Urothelium cell line (cell line): ENCODE measurements at regions not wholly inside any gene's neighbourhood (a gene's known extent, or its start where the extent isn't known, plus 50 kb on each side); places are given as distances from the start of the nearest gene placed in this dataset.
"Not testable (repeated sequence)": the region's sequence is repeated elsewhere in the genome, so short reads cannot be mapped to it uniquely, and the experiment has no call there.

Experiments
- DNase-seq: peaks from one replicate; pipeline ENCODE4 v3.0.0; 2011; ENCODE audit warnings: low spot score, mixed read lengths
- FAIRE-seq: peaks from 2 replicates; lab custom pipeline; 2011; peaks lifted over from hg19 to GRCh38; lab: Jason Lieb, UNC

DNA sequence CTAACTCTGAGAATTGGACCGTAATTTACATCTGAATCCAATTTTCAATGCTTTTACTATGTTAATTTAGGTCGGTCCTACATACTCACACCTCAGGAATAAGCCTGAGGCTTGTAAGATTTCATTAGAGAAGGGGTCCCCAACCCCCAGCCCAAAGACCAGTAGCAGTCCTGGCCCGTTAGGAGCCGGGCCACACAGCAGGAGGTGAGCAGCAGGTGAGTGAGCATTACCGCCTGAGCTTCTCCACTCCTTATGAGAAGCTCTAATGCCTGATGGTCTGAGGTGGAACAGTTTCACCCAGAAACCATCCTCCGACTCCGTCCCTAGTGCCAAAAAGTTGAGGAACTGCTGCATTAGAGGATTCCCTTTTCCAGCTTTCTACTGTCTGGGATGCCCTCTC, 757.3 kb downstream of the SI start:
- DNase-seq = no peak
- FAIRE-seq = no peak

DNA sequence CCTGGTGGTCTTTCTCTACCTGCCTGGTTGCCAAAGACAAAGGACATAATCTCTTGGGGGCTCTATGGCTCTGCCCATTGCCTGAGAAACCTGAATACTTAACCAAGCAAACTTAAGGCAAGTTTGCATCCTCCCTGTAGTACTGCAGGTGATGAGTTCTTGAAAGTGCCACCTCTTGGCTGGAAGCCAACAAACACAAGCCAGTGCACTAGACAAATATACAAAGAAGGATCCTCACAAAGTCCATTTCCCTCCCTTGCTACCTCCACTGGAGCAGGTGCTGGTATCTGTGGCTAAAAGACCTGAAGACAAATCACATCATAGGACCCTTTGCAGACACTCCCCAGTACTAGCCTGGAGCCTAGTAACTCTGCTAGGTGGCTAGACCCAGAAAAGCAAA, 772.3 kb downstream of the SI start:
- DNase-seq = no peak
- FAIRE-seq = no peak

DNA sequence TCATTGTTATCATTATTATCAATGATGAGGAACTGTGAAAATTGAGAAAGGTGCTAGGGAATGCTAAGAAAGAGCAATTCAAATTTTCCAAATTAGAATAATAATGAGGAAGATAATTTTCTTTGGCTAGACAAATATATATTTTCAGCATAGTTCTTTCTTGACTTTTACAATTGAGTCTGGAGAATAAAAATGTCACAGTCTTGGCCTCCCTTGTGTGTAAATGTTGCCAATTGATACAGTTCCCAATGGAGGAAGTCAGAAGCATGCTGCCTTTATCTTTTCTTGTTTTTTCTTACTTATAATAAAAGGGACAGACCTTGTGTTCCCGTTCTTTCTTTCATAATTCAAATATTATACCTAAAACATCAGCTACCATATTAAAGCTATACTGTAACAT, 774.4 kb downstream of the SI start:
- DNase-seq = no peak
- no peak for FAIRE-seq

DNA sequence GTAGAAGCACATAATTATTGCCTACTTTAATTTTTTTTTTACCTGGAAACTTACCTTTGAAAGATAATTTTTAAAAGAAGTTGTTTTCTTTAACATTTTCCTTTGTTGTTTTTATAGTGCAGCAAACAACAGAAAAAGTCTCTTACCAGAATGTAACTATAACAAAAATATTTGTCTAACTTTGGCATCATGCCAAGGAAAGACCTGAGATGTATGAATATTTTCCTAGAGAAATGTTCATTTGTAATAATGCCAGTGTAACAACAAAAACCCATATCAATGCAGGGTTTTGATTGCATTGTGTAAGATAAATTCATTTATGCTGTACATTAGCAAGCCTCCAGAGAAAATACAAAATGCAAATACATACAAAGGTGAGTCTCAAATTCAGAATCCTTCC, 775.7 kb downstream of the SI start:
- DNase-seq = no peak
- FAIRE-seq = no peak

DNA sequence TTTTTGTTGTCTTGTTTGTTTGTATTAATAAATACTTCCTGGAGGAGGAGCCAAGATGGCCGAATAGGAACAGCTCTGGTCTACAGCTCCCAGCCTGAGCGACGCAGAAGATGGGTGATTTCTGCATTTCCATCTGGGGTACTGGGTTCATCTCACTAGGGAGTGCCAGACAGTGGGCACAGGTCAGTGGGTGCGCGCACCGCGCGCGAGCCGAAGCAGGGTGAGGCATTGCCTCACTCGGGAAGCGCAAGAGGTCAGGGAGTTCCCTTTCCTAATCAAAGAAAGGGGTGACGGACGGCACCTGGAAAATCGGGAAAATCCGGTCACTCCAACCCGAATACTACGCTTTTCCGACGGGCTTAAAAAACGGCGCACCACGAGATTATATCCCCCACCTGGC, 786.8 kb downstream of the SI start:
- not testable (repeated sequence) for DNase-seq, FAIRE-seq

DNA sequence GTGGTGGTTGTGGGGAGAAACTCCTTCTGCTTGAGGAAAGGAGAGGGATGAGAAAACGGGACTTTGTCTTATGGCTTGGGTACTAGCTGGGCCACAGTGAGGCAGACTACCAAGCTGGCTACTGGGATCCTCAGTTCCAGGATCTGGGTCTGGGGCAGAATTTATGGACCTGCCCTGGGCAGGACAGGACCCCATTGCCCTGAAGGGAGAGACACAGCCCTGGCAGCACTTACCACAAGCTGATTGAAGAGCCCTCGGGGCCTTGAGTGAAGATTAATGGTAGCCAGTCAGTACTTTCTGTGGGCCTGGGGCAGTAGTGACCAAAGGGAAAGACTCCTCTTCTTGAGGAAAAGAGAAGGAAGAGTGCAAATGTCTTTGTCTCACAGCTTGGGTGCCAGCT, 799.7 kb downstream of the SI start:
- FAIRE-seq = no peak
- DNase-seq = no peak

DNA sequence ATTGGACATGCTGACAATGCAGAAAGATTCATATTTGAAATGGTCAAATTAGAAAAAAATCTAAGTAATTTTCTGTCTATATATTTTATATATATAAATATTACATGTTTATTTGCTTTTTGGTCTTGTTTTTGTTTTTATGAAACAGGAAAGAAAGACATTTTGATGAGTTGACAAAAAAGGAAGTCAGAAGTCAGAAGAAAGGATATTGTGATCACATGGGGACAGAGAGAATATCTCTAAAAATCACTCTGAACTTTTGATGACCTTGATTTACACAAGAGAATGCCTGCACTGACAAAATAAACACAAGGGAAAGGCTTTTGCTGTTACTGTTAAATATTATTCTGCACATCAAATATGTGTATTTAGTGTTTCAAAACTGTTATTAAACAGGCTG, 811.2 kb downstream of the SI start:
- DNase-seq = no peak
- no peak for FAIRE-seq

DNA sequence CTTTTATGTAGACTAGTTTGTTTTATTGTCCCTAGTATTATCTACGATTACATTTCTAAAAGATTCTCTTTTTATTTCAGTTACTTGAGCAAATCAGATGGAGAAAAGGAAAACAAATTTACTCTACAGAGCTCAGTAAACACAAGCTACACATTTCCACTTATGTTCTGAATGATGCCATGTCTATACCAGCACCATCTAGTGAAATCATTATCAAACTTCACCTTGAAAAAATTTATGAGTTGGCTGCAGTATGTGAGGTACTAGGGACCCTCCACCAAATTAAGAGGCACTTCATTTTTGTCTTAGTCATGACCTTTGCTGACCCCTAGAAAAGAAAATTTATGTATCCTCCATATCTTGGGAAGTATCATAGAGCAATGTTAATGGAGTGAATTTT, 827.4 kb downstream of the SI start:
- FAIRE-seq (no peak), DNase-seq (no peak)

DNA sequence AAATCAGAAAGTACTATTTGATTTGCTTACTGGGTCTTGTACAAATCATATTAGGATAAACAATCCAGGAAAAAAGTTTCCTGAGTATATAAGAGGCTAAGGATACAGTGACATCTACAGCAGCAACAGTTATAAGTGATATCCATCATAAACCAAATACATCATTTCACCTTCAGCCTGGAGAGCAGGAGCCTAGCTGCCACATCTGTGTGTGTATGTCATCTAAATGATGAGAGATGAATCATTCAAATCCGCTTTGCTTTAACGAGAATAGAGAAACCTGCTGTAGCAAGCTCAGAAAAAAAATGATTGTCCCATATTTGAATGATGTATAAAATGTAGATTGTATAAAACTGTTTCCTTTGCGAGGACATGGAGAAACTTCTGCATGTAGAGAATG, 841.4 kb downstream of the SI start:
- FAIRE-seq (no peak), DNase-seq (no peak)

DNA sequence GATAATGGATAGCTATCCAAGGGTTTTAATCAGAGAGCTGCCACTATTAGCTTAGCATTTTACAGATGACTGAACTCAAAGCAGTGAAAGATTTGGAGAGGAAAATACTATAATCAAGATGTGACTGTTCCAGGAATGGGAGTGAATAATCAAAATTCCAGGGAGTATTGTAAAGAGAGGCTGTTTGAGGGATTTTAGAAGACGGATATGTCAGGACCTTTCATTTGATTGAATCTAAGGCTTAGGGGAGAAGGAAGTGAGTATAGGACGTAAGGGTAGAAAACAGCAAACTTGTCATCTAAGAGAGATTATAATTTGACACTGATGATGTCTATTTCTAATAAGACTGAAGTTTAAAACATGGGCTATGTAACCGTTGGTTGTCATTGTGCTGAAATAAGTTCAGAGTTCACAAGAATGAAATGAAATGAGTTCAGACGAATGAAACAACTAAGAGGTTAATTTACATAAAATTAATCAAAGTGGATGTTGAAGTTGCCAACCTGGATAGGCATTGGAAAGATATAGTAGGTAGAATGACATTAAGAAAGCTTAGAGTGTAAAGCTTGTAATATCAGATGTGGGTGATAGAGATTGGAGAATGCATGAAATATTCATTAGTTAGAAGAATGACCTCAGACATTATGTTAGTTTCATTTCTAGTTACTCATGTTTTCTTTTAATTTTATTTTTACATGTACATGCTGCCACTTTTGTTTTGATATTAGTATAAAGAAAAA, 842.8 kb downstream of the SI start:
- DNase-seq = no peak
- no peak for FAIRE-seq

DNA sequence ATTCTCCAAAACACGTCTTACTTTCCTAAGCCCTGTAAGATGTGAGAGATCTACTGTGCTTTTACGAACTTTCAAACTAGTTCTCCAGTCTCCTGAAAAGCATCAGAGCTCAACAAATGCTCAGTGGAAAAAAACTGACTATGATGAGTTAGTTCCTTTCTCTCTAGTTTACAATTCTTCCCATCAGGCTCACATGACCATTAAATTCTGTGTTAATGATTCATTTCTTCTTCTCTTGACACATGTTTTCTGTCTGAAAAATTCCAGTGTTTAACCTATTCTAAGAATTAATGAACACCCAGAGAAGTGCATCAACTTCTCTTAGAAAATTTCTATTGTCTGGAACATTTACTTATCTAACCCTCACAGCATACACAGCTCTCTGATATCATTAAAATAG, 844.3 kb downstream of the SI start:
- DNase-seq (no peak), FAIRE-seq (no peak)

DNA sequence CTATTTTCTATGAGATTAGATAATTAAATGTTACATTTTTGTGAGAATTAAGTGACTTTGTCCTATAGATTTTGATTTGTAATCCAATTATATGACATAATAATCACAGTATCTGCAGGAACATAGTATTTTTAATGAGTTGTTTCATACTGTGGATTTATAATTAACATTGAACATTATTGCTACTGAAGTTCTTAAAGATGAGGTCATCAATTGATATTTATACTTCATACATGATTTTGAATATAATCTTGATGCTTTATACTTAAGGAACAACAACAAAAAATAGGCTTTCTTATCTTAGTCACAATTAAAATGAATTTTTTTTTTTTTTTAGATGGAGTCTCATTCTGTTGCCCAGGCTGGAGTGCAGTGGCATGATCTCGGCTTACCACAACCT, 846.6 kb downstream of the SI start:
- FAIRE-seq = no peak
- no peak for DNase-seq

DNA sequence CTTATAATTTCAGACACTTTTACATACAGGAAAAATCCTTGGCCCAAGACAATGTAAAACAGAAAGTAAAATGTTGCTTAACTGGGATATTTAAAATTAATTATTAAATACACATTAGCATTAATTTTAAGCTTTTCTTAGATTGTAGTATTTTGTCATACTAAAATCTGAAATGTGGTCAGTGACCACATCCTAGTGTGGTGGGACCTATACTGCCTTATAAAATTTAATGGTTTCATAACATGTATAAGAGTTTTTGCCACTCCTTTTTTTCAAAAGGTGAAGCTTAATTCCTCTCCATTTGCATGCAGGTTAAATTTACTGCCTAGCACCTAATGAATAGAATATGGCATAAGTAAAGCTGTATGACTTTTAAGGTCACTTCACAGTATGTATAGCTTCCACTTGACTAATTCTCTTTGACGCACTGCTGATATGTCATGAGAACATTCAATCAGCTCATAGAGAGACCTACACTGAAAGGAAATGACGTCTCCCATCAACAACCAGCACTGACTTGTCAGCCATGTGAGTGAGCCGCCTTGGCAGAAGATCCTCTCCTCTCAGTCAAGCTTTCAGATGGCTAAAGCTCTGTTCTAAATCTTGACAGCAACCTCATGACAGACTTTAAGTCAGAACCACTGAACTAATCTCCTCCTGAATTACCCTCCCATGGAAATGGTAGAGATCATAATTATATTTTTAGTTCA, 847.8 kb downstream of the SI start:
- FAIRE-seq = no peak
- DNase-seq = no peak

DNA sequence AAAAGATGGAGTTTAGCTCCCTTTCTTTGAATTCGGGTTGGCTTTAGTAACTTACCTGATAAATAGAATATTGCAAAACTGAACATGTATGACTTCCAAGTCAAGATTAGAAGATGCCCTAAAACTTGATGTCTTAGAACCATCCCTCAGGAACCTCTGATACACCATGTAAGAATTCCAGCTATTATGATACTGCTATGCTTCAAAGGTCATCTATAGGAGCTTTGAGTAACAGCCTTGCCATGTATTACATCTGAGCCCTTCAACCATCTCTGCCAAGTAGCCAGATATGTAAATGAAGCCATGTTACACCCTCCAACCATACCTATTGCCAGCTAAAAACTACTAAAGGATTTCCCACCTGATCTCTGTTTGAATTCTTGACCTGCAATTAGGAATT, 854.2 kb downstream of the SI start:
- no peak for DNase-seq
- FAIRE-seq = no peak

DNA sequence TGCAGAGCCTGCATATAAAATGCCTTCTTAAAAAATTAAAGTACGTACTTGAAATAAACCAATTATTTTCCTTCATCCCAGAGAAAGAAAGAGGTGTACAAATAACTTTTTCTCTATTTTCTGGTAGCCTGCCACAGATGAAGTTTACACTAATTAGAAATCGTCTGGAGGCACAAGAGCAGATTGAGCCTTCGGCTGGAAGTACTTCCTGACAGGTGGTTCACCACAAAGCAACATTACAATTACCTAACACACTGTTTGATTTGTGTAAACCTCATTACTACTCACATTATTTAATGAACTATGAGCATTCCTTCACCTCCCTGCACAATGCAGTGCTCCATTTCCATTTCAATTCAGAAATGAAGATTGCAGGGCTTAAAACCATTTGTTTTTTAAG, 856.1 kb downstream of the SI start:
- DNase-seq (no peak), FAIRE-seq (no peak)

DNA sequence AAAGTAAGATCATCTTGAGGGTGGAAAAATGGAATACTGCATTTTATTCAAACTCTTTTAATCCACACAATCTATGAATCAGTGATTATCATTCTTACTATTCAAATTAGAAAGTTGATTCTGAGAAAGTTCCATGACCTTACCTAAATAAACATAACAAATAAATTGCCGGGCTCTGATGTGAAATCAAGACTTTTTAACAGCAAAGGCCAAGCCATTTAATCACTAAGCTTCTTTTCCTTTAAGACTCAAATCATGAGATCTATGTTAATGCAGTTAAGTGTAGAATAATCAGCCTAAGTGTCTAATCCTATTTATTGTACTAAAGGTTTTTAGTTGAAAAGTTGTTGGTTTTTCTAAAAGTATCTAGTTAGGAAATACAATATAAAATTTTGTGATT, 857.0 kb downstream of the SI start:
- DNase-seq = no peak
- no peak for FAIRE-seq

DNA sequence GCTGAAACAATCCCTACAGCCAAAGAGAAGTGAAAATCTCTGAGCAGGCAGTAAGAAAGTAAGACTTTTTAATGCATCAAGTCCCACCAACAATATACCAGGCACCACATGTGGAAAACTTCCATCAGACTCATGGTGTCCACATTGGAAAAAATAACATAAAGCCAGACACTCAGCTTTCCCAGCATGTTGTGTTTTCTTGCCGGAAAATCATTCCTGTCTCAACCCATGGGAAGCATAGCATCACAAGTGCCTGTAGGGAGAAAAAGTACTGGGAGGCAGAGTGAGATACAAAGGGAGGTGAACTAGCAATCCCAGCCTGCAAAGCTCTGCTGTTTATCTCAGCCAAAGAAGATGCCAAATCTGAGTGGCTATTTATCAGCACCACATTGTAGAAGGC, 868.9 kb downstream of the SI start:
- DNase-seq (no peak), FAIRE-seq (no peak)

DNA sequence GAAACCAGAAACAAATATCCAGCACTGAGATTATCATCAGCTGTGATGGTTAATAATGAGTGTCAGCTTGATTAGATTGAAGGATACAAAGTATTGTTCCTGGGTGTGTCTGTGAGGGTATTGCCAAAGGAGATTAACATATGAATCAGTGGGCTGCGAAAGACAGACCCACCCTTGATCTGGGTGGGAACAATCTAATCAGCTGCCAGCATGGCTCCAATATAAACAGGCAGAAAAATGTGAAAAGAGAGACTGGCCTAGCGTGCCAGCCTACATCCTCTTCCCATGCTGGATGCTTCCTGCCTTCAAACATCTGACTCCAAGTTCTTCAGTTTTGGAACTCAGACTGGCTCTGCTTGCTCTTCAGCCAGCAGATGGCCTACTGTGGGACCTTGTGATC, 869.5 kb downstream of the SI start:
- DNase-seq (no peak), FAIRE-seq (no peak)

DNA sequence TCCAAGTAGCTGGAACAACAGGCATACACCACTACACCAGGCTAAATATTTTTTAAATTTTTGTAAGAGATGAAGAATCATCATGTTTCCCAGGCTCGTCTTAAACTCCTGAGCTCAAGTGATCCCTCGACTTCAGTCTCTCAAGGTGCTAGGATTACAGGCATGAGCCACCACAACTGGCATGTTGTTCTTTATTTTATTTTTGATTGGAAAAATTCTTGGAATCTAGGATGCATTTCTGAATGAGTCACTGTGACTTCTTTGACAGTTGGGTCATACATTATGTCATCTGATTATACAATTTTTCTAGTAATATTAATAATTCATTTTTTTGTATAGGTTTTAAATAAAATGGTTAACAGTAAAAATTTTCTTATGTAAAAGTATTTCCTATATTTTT, 870.2 kb downstream of the SI start:
- DNase-seq = peak; percentile 3
- no peak for FAIRE-seq

DNA sequence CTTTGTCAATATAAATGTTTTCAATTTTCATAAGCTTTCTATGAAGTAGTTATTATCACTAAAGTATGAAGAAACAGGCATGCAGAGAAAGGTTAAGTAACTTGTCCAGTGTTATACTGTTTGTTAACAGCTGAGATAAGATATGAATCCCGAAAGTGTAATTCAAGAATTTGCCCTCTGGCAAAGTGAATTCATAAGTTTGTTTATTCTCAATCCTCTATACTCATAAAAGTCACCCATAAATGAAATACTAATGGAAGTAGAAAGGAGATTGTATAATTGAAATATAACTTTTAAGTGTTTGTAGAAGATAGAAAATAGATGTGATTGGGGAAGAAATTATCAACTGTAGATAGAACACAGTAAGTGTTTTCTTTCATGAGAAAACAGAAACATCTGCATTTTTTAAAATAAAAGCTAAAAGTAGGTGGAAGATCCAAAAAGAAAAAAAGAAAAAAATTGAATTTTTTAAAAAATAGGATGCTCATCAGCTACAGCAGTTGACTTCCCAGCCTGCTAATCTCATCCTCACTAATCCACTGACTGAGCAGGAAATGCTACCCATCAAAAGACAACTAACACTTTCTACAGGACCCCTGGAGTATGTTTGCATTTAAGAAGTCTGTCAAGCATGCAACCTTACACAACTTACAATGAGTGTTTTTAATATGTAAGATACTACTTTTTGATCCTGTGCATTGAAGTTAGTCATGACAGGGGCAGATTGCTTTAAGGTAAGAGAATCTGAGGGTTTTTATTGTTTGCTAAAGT, 878.1 kb downstream of the SI start:
- no peak for FAIRE-seq
- DNase-seq = no peak

DNA sequence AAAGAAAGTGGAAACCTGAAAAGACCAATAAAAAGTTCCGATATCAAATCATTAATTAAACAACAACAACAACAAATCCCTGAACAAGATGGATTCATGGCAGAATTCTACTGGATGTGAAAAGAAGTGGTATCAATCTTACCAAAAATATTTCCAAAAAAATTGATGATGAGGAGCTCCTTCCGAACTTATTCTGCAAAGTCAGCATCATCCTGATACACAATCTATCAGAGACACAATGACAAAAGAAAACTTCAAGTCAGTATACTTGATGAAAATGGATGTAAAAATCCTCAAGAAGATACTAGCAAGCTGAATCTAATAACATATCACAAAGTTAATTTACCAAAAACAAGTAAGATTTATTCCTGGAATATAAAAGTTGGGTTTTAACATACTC, 881.8 kb downstream of the SI start:
- FAIRE-seq (no peak), DNase-seq (no peak)

DNA sequence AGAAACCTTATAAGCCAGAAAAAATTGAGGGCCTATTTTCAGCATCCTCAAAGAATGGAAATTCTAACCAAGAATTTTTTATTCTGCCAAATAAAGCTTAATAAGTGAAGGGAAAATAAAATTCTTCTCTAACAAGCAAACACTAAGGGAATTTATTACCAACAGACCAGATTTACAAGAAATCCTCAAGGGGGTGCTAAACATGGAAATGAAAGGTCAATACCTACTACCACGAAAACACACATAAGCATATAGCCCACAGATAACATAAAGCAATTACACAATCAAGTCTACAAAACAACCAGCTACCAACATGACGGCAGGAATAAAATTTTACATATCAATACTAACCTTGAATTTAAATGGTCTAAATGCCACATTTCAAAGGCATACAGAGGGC, 883.5 kb downstream of the SI start:
- FAIRE-seq = no peak
- DNase-seq = no peak
